BJ (cell line): ENCODE measurements at regions not wholly inside any gene's neighbourhood (a gene's known extent, or its start where the extent isn't known, plus 50 kb on each side); places are given as distances from the start of the nearest gene placed in this dataset.

Experiments
- CTCF ChIA-PET: fragments of 350-600 bp; formaldehyde crosslinking; extraction: SDS; loops from one replicate; lab custom pipeline; 2021; ENCODE audit warnings: antibody characterized with exemption, inconsistent platforms; lab: Yijun Ruan, JAX
- POLR2A ChIA-PET: fragments of 300-600 bp; sonication (Branson Sonifier 250); formaldehyde crosslinking; extraction: SDS; loops from one replicate; lab custom pipeline; 2021; ENCODE audit warnings: antibody characterized with exemption; lab: Charles Lee
- DNase-seq: peaks from one replicate; pipeline ENCODE4 v3.0.0-alpha.2; 2011; ENCODE audit warnings: low read depth
- H3K27me3 ChIP-seq: 2 replicates; pipeline ENCODE4 v1.6.0; 2011; ENCODE audit warnings: low read length; ENCODE audit not compliant: control insufficient read depth, insufficient read depth
- H3K36me3 ChIP-seq: 2 replicates; pipeline ENCODE4 v1.5.1; 2011; ENCODE audit warnings: low read length; ENCODE audit not compliant: control insufficient read depth, insufficient read depth
- H3K4me3 ChIP-seq: 2 replicates; pipeline ENCODE4 v1.5.1; 2011; ENCODE audit warnings: low read depth, mild to moderate bottlenecking, control low read depth, low read length
- TF ChIP-seq, protein P1 (sequence below): IDR thresholded peaks from 2 replicates; pipeline ENCODE4 v1.5.1; 2011; ENCODE audit warnings: low read depth, mild to moderate bottlenecking, control low read depth, inconsistent platforms, low read length, moderate library complexity; ENCODE audit not compliant: insufficient read depth

DNA sequence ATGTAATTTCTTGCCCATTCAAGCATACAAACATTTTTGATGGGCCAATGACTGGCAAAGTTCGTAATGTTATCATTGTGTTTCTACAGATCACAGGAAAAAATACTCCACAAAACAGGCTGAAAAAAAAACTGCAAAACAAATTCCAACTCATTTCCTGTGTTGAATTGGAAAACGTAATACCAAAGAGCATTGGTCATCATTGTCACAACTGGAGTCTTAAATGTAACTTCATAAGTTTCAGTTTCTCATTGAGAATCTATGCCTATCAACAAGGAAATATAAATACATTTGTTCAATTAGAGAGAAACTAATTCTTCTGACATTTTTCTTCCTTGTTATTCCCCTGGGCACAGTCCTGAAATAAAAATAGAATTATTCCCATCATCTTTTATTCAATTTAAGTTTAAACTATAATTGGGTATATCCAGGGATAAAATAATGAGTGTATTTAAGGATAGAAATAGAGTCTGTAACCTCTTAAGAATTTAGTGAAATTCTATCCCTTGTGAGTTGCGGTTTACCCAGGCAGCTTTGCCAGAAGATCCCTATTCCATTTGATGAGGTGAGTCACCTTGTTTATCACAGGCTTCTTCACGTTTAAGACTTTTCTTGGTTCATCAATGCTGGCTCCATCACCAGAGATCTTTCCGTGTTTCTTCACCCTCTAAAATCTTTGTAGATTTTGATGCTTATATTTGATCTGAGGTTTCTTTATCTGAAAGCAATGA, 112.7 kb upstream of the ITGA1 start:
- H3K4me3 ChIP-seq: no peak overlapping the region; the same call in 1 of the 2 replicates

DNA sequence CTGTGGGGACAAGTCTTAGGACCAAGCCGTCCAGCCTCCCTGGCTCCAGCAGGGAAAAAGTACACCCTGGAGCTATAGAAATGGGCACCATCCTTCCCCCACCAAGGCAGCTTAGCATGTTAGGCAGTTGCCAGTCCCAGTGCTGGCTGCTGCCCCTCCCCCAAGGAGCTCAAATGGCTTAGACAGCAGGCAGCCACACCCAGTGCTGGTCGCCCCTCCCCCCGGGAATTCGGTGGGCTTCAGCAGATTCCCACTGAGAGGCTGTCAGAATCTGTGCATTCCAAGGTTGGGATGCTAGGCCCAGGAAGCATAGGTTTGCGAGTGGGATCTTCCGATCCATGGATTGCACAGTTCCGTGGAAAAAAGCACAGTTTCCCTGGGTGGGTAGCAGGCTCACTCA, 105.2 kb upstream of the ITGA1 start:
- TF ChIP-seq, protein P1, sequence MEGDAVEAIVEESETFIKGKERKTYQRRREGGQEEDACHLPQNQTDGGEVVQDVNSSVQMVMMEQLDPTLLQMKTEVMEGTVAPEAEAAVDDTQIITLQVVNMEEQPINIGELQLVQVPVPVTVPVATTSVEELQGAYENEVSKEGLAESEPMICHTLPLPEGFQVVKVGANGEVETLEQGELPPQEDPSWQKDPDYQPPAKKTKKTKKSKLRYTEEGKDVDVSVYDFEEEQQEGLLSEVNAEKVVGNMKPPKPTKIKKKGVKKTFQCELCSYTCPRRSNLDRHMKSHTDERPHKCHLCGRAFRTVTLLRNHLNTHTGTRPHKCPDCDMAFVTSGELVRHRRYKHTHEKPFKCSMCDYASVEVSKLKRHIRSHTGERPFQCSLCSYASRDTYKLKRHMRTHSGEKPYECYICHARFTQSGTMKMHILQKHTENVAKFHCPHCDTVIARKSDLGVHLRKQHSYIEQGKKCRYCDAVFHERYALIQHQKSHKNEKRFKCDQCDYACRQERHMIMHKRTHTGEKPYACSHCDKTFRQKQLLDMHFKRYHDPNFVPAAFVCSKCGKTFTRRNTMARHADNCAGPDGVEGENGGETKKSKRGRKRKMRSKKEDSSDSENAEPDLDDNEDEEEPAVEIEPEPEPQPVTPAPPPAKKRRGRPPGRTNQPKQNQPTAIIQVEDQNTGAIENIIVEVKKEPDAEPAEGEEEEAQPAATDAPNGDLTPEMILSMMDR: no peak
- no peaks in the 10 kb centered on the region for H3K27me3 ChIP-seq
- POLR2A ChIA-PET: no interaction called here
- H3K4me3 ChIP-seq: no peak overlapping the region
- no peak for DNase-seq
- CTCF ChIA-PET: no interaction called here
- no peaks in the 10 kb centered on the region for H3K36me3 ChIP-seq

More for the DNA sequence above, 112.7 kb upstream of the ITGA1 start:
- peak; percentile 86 for DNase-seq
- H3K36me3 ChIP-seq: no peaks in the 10 kb centered on the region
- ChIA-PET CTCF (no interaction called here), POLR2A (no interaction called here)
- TF ChIP-seq, protein P1: no peak
- no peaks in the 10 kb centered on the region for H3K27me3 ChIP-seq

- Histone ChIP-seq H3K36me3 (no peaks in the 10 kb centered on the region), H3K27me3 (no peaks in the 10 kb centered on the region), H3K4me3 (no peak overlapping the region)
- TF ChIP-seq, protein P1: no peak
- ChIA-PET CTCF (no interaction called here), POLR2A (no interaction called here)
- no peak for DNase-seq
These were observed 103.7 kb upstream of the ITGA1 start for GRCh38 chr5:52684051-52684450.

DNA sequence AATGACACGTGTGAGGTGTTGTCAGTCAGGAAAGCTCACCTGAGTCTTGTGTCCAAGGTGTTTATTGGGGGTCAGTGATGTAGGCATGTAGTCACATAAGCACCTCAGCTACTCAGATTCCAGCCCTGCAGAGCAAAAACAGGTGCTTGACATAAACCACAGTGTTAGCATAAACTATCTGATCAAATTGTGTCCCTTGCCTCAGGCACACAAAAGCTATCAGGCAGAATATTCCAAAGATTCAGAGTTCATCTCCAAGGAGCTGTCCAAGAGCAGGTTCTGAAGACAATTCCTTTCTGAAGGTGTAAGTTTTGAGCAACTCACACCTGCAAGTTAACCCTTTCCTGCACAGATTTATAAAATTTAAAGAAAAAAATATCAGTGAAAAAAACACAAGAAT, 102.2 kb upstream of the ITGA1 start:
- ChIA-PET POLR2A (no interaction called here), CTCF (interaction anchor here (0.7 kb wide), 1 partner anchor 19 kb away, joined by 3 read pairs; no protein-coding TSS in a partner anchor)
- no peak for DNase-seq
- Histone ChIP-seq H3K27me3 (no peaks in the 10 kb centered on the region), H3K4me3 (no peak overlapping the region), H3K36me3 (no peaks in the 10 kb centered on the region)
- TF ChIP-seq, protein P1: no peak

DNA sequence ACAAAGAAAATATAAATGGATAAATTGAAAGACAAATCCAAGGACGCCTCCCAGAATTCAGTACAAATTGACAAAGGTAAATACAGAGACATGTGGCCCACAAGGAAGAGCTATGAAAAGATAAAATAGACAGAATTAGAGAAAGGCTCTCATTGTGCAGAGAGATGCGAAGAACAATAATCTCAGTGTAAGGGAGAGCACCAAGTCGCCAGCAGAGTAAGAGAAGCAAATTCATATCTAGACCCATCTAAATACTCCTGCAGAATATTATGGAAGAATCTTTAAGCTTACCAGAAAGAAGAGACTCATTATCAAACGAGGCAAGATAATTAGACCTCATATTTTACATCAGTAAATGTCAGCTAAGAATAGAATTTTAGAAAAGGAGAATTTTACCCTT, 101.7 kb upstream of the ITGA1 start:
- Histone ChIP-seq H3K4me3 (no peak overlapping the region), H3K27me3 (no peaks in the 10 kb centered on the region), H3K36me3 (no peaks in the 10 kb centered on the region)
- DNase-seq: no peak
- ChIA-PET CTCF (interaction anchor here (0.7 kb wide), 1 partner anchor 19 kb away, joined by 3 read pairs; no protein-coding TSS in a partner anchor), POLR2A (no interaction called here)
- TF ChIP-seq, protein P1: no peak
